ENCODE measurements at regions not wholly inside any gene's neighbourhood (a gene's known extent, or its start where the extent isn't known, plus 50 kb on each side); places are given as distances from the start of the nearest gene placed in this dataset.
"Not testable (repeated sequence)": the region's sequence is repeated elsewhere in the genome, so short reads cannot be mapped to it uniquely, and the experiment has no call there.

DNA sequence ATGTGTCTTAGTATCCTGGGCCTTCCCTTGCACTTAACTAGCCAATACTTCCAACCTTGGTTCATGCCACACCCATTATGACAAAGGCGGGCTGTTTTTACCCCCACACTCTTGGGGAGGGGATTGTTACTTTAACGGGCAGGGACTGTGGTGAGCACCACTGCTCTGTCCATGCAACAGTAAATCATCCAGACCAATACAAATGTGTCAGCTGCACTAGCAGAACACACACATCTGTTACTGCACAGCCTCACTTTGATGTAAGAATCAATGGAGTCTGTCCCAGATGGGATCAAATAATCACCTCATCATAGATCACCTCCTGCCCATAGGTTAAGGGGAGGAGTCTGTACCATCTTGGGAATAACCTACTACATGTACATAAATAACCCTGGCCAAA, 58.1 kb downstream of the NPAP1 start:
- DNase-seq: no peak

DNA sequence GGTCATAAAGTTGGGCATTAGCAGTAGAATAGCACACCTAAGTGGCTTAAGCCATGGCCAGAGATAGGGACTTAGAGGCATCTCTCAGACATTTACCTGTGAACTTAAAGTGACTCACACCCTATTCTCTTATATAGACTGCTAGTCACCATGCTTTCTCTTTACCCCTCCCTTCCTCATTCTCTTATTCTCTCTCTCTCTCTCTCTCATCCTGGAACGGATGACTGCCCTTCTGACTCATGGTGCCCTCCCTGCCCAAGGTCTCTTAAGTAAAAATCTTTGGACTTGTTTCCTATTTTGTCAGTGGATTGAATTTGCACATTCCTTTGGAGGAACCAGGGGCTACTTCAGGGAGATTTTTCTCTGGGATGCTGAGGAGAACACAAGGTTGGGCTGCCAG, 58.8 kb downstream of the NPAP1 start:
- no peak for DNase-seq

DNA sequence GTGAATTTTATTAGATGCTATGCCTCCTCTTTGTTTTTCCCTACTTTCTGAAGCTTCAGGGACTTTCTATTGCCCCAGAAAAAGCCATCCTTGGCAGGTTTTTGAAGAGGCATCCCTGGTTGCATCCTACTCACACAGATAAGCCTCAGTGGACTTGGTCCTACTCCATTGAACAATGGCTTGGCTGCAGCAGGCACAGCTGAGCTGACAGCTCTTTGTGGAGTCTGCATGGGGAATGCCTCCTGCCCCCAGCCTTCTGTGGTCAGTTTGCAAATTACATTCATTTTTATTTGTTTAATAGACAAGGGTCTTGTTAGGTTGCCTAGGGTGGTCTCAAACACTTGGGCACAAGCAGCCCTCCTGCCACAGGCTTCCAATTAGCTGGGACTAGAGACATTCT, 69.7 kb downstream of the NPAP1 start:
- no peak for DNase-seq

DNA sequence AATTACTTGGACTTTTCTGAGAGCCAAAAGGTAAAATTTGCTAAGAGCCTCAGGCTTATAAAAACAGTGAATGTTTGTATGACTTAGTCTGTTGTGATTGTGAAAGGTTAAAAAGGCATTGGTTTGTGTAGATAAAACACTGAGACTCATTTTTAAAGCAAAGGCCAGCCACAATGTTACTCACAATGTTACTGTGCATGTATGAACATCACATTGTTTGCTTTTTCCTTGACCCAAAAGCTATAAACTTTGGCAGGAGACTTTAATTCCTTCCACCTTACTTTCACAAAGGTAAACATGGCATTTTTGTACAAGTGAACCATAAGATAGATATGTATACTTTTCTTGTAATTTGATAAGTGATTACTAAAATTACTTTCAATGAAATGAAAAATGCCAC, 70.5 kb downstream of the NPAP1 start:
- no peak for DNase-seq

DNA sequence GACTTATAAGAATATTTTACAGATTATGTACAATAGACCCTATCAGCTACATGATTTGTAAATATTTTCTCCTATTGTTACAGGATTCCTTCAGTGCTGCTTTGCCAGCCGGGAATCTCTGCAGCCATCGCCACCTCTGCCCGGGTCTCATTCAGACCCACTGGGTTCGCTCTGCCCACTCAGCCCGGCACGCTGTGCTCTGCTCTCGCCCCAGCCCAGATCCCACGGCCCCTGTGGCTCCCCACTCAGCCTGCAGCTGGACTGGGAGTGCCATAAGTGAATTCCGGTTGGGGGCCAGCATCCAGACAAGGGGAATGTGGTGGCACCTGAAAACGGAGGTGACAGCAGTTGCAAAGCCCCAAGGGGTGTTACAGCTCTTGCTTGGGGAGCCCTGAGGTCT, 71.8 kb downstream of the NPAP1 start:
- no peak for DNase-seq

DNA sequence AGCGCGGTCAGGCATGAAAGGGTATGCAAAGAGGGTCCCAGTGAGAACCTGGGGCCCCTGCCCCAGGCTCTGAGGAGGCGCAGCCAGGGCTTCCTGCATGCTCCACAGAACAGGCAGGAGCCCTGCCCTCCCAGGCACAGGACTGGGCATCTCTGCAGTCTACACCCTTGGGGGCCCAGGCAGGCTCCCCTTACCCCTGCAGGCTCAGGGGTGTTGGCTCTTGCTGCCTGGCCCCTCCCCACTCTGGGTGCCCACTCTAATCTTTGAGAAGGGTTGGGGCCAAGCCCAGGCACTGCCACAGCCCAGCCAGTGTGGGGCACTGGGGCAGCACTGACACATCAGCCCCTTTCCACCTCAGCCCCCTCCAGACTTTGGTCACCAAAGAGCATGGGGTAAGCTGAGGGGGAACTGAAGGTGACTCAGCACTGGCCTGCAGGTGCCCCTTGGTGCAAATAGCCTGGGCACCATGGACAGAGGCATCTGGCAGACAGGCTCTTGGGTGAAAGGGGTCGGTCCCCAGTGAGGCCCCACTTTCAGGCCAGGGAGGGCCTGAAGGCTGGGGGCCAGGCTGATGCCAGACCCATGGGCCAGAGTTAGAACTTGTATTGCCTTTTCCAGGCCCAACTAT, 73.4 kb downstream of the NPAP1 start:
- no peak for DNase-seq

DNA sequence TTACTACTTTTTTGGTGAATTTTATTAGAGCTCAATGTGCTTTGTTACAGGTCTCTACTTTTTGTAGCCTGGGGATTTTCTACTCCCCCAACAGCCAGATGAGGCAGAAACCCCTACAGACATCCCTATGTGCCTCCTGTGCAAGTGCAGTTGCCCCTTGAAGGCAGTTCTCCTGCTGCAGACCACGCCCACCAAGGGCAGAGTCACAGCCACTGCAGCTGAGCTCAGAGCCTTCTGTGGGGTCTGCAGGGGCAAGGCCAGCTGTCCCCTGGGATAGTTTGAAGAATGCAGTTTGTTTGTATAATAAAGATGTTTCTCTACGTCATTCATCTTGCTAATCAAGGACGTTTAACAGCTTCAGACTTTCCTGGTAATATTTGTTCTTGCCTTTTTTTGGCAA, 76.8 kb downstream of the NPAP1 start:
- DNase-seq: no peak

DNA sequence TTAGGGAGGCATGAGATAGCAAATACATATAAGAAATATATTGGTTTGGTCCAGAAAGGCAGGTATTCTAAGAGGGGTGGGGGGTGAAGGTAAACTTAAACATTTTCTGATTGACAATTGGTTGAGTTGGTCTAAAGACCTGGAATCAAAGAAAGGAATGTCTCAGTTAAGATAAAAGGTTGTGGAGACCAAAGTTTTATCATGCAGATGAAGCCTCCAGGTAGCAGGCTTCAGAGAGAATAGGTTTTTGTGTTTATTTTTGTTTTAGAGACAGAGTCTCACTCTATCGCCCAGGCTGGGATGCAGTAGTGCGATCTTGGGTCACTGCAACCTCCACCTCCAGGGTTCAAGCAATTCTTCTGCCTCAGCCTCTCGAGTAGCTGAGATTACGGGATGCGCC, 80.5 kb downstream of the NPAP1 start:
- DNase-seq: no peak

DNA sequence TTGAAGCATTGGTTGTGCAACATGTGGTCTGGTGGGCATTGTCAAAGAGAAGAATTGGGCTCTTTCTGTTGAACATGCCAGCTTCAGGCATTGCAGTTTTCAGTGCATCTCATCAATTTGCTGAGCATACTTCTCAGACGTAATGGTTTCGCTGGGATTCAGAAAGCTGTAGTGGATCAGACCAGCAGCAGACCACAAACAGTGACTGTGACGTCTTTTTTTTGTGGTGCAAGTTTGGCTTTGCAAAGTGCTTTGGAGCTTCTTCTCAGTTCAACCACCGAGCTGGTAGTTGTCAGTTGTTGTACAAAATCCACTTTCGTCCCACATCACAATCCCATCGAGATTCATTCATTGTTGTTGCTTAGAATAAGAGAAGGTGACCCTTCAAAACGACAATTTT, 84.5 kb downstream of the NPAP1 start:
- DNase-seq: no peak

DNA sequence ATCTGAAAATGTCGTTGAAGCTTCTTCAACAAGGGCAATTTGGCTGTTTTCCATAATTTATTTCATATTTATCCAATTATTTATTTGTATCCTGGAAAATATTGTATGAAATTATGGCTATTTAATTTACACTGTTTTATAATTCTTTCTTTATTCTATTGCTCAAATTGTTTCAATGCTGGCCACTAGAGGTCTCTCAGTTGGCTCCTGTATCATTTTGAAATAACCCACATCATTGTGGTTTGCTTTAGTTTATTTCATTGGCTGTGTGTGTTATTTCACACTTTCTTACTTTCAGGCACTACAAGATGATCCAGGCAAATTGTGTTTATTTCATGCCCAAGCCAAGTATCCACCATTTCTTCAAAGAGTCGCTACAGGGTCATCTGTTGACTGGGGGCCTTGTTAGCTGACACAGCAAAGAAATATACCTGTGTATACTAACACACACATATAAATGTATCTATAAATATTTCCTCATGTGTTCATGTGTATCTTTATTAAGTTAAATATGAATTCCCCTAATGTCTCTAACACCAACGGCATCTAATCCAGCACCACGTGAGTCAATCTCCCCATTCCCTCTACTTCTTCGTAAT, 86.2 kb downstream of the NPAP1 start:
- no peak for DNase-seq

DNA sequence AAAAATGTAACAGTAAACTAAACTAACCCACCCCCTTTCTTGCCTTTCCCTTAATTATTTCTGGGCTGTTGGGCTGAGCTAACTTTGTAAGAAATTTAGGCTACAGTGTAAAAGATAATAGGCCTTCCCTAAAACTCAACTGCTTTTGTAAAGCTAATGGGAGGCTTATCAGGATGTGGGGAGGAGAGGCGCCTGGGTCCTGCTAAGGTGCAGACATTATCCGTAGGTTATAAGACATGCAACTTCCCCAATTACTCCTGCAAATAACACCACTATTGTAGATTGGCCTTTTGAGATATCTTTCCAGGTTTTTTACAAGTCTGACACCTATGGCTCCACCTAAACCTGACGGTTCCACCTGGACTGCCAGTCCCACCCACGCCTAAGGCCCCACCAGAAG, 88.3 kb downstream of the NPAP1 start:
- no peak for DNase-seq

DNA sequence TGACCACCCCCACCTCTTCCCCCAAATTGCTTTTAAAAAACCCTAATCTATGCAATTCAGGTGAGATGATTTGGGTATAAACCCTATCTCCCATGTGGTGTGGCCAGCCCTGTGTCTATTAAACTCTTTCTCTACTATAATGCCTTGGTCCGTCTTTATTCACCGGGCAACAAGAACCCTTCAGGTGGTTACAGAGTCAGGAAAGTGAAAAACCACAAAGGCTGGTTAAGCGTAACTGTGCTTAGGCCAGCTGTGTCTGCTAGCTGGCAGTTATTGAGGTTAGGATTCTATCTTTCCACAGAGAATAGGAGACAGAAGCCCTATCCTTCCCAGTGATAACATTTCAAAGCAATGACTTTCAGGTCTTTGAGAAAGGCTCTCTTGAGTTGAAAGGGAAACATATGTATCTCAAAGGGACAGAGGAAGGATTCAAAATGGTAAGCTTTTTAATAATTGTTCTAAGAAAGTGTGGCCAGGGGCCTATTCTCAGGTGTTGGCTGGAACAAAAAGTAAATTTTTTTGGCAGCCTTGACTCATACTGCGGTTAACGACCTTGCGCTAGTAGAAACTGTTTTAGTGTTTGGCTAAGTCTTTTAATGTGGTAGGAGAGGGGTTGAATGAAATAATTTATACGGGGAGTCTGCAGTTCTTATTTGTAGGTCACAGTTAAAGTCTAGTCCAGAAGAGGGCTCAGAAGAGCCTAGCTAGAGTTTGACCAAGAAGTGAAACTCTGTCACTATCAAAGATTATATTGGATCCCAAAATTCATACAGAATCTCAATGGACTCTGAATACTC, 89.0 kb downstream of the NPAP1 start:
- DNase-seq: no peak

DNA sequence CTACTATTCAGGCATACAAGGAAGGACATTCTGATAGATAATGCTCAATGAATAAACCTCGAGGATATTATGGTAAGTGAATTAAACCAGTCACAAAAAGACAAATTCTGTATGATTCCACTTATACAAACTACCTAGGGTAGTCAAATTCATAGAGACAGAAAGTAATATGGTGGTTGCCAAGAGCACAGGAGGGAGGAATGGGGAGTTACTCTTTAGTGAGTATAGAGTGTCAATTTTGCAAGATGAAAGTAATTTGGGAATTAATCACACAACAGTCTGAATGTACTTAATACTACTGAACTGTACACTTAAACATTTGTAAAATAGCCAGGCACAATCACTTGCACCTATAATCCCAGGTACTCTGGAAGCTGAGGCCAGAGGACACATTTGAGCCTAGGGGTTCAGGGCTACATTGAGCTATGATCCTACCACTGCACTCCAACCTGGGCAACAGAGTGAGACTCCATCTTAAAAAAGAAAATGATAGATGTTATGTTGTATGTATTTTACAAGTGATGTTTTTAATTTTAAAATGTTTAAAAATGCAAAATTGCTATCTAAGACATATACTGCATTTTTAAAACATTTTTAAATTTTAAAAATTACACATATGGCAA, 91.0 kb downstream of the NPAP1 start:
- no peak for DNase-seq

DNA sequence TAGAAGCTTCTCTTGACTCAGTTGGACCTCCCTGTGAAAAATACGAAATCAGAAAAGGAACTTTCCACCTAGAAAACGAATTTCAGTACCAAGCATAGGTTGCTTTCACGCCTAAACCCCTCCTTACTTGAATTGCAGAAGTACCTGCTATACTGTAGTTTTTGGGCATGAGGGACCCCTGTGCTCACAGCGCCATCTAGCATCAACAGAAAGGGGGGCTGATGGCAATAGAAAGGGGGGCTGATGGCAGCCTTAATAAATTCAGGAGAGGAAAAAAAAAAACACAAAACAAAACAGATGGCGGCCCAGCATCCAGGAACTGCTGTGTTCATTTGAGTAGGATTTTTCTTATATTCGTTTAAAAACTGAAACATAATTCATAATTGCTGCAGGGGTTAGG, 96.7 kb downstream of the NPAP1 start:
- no peak for DNase-seq

DNA sequence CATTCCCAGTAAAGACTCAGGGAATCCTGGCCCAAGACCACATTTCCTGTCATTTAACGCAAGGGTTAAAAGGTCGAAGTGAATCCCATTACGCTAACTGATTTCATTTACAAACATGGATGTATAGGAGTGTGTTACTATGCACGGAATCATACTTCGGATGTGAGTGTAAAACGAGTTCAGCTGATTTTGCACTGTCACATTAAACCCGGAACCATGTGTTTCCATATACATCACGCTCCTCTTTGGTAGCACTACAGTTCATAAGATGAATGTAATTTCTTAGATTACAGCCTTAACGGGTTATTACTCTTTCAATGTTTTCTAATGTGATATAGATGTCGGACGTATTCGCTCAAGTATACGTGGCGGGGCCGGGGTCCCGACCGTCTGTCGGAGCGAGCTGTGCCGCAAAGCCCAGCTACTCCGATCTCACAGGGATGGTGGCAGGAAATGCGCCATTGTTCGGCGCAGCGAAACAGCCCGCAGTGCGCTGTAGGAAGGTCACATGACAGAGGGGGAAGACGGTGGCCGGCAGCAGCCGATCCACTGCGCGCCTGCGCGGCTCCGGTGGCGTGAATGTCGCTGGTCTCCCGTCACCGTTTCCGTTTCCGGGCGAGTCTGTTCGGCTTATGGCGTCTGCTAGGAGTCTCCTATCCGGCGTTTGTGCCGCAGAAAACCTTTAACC, 97.3 kb downstream of the NPAP1 start:
- peak; percentile 19 for DNase-seq

DNA sequence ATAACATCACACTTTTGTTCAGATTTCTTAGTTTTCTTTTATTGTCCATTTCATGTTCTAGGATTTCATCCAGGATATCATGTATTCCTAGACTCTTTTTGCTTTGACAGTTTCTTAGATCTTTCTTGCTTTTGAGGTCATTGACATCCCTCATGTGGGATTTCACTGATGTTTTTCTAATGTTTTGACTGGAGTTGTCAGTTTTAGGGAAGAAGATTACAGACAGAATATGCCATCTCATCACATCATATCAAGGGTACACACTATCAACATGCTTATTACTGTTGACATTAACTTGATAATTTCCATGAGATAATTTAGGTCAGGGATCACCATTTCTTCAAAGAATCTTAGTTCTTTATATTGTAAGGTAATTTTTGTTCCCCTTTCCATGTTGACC, 101.7 kb downstream of the NPAP1 start:
- DNase-seq: no peak

DNA sequence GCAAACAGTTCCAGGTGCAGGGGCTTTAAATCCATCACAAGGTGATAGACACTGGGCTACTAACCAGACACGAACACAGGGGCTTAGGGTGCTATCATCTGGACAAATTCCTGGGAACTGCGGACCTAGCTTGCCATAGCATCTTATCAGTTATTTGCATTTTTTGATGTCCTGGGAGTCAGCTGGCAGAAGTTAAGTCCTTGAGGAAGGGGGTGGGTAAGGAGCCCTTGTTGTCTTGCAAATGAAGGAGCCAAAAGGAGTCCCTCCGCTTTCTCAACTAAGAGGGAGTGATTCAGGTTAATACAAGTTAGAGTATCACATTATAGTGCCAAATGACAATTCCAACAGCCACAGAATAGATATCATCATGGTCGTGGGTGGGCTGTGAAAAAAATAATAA, 108.9 kb downstream of the NPAP1 start:
- DNase-seq: no peak

DNA sequence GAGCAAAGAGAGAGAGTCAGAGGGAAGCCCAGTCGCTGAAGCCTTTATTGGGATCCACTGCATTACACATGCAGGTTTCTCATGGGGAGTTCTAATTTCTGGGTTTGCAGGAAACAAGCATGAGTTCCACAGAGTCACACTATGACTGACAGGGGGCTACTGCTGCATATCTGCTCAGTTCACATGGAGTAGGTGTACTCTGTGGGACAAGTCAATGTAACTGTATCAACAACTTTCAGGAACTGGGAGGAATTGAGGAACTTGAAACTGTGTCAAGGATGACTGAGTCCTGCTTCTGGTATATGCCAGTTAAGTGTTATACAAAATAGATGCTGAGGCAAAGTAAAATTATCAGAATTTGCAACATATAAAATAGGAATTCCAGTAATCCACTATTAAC, 110.8 kb downstream of the NPAP1 start:
- DNase-seq: no peak

DNA sequence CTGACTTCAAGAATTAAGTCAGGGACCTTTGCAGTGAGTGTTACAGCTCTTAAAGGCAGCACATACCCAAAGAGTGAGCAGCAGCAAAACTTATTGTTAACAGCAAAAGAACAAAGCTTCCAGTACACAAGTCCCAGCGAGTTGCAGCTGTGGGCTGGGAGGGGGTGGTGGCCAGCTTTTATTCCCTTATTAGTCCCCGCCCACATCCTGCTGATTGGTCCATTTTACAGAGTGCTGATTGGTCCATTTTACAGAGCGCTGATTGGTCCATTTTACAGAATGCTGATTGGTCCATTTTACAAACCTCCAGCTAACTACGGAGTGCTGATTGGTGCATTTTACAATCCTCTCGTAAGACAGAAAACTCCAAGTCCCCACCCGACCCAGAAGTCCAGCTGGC, 127.0 kb downstream of the NPAP1 start:
- DNase-seq: not testable (repeated sequence)

DNA sequence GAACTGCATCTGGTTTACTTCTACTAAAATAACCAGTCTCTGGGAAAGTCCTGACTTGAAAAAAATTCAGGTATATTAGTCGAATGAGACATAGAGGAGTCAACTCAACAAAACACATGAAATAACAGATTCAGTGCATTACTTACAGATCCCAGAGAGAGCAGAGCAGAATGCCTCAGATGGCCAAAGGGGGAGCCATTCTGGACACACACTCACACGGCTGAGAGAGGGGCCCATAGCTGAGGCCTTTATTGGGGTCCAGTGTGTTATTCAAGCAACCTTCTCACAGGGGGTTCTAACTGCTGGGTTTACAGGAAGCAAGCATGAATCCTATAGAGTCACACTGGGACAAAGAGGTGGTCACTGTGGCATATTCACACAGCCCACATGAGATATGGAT, 135.1 kb upstream of the SNRPN start:
- no peak for DNase-seq

DNA sequence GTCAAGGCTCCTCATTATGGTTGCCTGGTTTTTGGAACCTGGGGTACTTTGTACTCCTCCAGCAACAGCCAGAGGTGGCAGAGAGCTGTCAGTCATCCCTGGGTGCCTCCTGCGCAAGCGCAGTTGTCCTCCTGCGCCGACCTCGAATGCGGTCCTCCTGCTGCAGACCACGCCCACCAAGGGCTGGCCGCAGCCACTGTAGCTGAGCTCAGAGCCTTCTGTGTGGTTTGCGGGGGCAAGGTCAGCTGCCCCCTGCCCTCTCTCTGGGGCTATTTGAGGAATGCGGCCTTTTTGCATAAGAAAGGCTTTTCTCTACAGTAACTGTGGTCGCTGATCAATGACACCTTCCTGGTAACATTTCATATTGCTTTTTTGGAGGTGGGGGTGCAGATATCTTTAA, 131.3 kb upstream of the SNRPN start:
- no peak for DNase-seq

DNA sequence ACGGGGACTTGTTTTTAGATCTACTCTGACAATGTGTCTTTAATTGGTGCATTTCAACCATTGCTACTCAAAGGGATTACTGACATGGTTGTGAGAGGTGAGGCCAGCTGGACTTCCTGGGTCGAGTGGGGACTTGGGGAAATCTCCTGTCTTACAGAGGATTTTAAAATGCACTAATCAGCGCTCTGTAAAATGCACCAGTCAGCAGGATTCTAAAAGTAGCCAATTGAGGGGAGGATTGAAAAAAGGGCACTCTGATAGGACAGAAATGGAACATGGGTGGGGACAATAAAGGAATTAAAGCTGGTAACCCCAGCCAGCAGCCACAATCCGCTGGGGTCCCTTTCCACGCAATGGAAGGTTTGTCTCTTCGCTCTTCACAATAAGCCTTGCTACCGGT, 122.5 kb upstream of the SNRPN start:
- no peak for DNase-seq

DNA sequence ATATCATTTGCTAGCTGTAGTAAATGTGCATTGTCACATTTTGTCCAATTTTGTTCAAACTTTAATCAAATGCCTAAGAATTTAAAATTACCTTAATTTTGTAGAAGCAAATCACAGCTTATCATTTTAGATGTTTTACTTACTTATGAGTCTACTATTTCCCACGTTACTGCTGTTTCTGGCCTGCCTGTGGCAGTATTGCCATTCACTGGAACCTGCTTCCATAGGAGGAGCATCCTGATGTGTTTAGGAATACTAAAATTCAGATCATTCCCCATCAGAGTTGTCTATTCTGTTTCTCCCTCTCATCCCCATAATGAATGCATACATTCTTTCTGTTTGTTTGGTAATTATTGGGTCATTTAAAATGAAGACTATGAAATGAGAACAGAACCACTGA, 119.5 kb upstream of the SNRPN start:
- DNase-seq: no peak

DNA sequence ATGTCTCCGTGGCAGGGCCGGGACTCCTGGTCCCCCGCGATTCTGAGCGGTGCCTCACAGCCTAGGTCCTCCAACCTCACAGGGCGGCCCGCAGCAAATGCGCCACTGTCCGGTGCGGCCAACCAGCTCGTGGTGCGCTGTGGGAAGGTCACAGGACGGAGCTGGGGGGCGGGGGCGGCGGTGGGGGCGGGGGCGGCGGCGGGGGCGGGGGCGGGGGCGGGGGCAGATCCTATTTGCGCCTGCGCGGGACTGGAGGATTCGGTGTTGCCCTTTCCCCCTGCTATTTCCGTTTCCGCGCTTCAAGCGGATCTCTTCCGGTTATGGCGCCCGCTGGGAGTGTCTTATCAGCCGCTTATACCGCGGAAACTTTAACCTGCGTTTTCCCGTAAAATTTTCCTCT, 106.7 kb upstream of the SNRPN start:
- DNase-seq: no peak

Data from EL (cell line).